HG03565 (cell line): ENCODE measurements at regions not wholly inside any gene's neighbourhood (a gene's known extent, or its start where the extent isn't known, plus 50 kb on each side); places are given as distances from the start of the nearest gene placed in this dataset.

Experiments
- ATAC-seq: cut with Tn5 transposase; IDR thresholded peaks from one replicate; pipeline ENCODE4 v1.9.1; 2021; ENCODE audit warnings: mild to moderate bottlenecking, moderate library complexity; ENCODE audit not compliant: unreplicated experiment

- no peak for ATAC-seq
Measured at GRCh38 chr5:20590356-20590755, 602.4 kb upstream of the CDH18 start.

- no peak for ATAC-seq
Measured at GRCh38 chr5:20575571-20575970, 587.6 kb upstream of the CDH18 start.

- no peak for ATAC-seq
Measured at GRCh38 chr5:20574576-20574975, 586.6 kb upstream of the CDH18 start.

- peak; percentile 46 for ATAC-seq
Measured at GRCh38 chr5:20572614-20573013, 584.6 kb upstream of the CDH18 start.

- ATAC-seq = no peak
Measured at GRCh38 chr5:20570486-20570885, 582.5 kb upstream of the CDH18 start.

GRCh38 chr5:20562544-20562943 is 574.5 kb upstream of the CDH18 start:
- no peak for ATAC-seq

- ATAC-seq = no peak
Measured at GRCh38 chr5:20559845-20560244, 571.8 kb upstream of the CDH18 start.

GRCh38 chr5:20556115-20556763 is 568.2 kb upstream of the CDH18 start:
- no peak for ATAC-seq

GRCh38 chr5:20555034-20555433 is 567.0 kb upstream of the CDH18 start:
- ATAC-seq = no peak

- no peak for ATAC-seq
Measured at GRCh38 chr5:20554001-20554400, 566.0 kb upstream of the CDH18 start.

GRCh38 chr5:20537911-20538703 is 550.1 kb upstream of the CDH18 start:
- ATAC-seq = no peak

GRCh38 chr5:20536813-20537212 is 548.8 kb upstream of the CDH18 start:
- ATAC-seq = no peak

GRCh38 chr5:20536341-20536740 is 548.3 kb upstream of the CDH18 start:
- ATAC-seq = no peak

GRCh38 chr5:20528471-20528870 is 540.5 kb upstream of the CDH18 start:
- ATAC-seq = no peak

- no peak for ATAC-seq
Measured at GRCh38 chr5:20524991-20525529, 537.1 kb upstream of the CDH18 start.

GRCh38 chr5:20522905-20523482 is 535.0 kb upstream of the CDH18 start:
- no peak for ATAC-seq

GRCh38 chr5:20515606-20516005 is 527.6 kb upstream of the CDH18 start:
- no peak for ATAC-seq

- no peak for ATAC-seq
Measured at GRCh38 chr5:20514145-20514544, 526.1 kb upstream of the CDH18 start.

GRCh38 chr5:20500546-20500945 is 512.5 kb upstream of the CDH18 start:
- ATAC-seq = no peak

- no peak for ATAC-seq
Measured at GRCh38 chr5:20498926-20499325, 510.9 kb upstream of the CDH18 start.

GRCh38 chr5:20498102-20498501 is 510.1 kb upstream of the CDH18 start:
- ATAC-seq = no peak

GRCh38 chr5:20497356-20497755 is 509.4 kb upstream of the CDH18 start:
- ATAC-seq = no peak
